ENCODE measurements at regions not wholly inside any gene's neighbourhood (a gene's known extent, or its start where the extent isn't known, plus 50 kb on each side); places are given as distances from the start of the nearest gene placed in this dataset.

DNA sequence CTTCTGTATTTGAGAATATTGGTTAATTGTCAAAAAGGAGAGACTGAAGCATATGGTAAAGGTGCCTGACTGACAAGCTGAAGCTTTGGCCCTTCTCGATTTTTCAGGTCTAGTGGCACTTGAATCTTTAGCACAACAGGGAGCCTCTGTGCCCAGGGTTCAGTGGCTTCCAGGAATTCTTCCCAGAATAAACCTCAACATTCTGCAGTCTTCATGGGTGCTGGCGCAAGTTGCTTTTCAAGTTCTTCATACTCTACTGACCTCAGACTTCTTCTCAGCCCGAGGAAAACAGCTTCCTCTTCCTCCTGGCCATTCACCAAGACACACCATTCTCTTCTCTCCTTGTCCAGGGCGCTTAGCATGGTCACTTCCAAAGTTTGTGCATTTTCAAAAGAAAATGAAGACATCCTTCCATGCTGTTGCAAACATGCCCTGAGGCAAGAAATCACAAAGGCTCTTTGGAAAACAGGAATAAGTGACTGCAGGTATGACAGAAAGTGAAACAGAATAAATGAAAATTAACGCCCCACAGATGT is 89.9 kb downstream of the MGST1 start:
- Histone ChIP-seq H2BK5ac (ENCODE audit: insufficient read length, low read length) (no peak overlapping the region), H2BK20ac (ENCODE audit: low read depth, low read length, poor library complexity, severe bottlenecking) (no peak overlapping the region), H3K9me3 (ENCODE audit: control insufficient read depth, low read depth, low read length) (no peaks in the 10 kb centered on the region), H3K27me3 (ENCODE audit: insufficient read depth, low read length) (no peaks in the 10 kb centered on the region), H4K8ac (replicated peaks; ENCODE audit: insufficient read length, low read depth, low read length) (no peak overlapping the region), H4K91ac (ENCODE audit: insufficient read length, low read depth, low read length) (no peak overlapping the region), H3K56ac (ENCODE audit: insufficient read length, low read depth, low read length) (no peak overlapping the region), H2AK5ac (ENCODE audit: insufficient read length, low read length) (no peak overlapping the region), H4K5ac (ENCODE audit: insufficient read length, low read depth, low read length) (no peak overlapping the region), H4K20me1 (ENCODE audit: control insufficient read depth, insufficient read depth, insufficient read length) (no peaks in the 10 kb centered on the region), H3K4ac (ENCODE audit: low read depth, low read length) (no peak overlapping the region), H3K23me2 (ENCODE audit: insufficient read length, low read depth, low read length, poor library complexity, severe bottlenecking) (no peaks in the 10 kb centered on the region), H3K27ac (ENCODE audit: insufficient read length, low read depth, low read length) (no peak overlapping the region), H3K9ac (ENCODE audit: extremely low read depth, insufficient read length, low read length) (no peak overlapping the region), H2BK12ac (ENCODE audit: insufficient read length, low read depth, low read length) (no peak overlapping the region), H3K18ac (ENCODE audit: insufficient read length, low read depth, low read length) (no peak overlapping the region), H3T11ph (ENCODE audit: low read length) (no peak overlapping the region), H3K4me1 (ENCODE audit: insufficient read depth, low read length) (no peaks in the 10 kb centered on the region), H3K4me2 (ENCODE audit: insufficient read depth, insufficient read length, low read length) (no peak overlapping the region), H3K79me1 (ENCODE audit: insufficient read depth, low read depth, low read length, poor library complexity, severe bottlenecking) (no peaks in the 10 kb centered on the region), H2BK120ac (ENCODE audit: low read depth, low read length, poor library complexity, severe bottlenecking) (no peak overlapping the region), H3K23ac (ENCODE audit: insufficient read length, low read depth, low read length) (no peak overlapping the region), H2AFZ (ENCODE audit: low read length) (no peak overlapping the region), H3K79me2 (ENCODE audit: insufficient read depth, low read length) (no peaks in the 10 kb centered on the region), H3K14ac (ENCODE audit: insufficient read depth, low read length) (no peak overlapping the region), H2BK15ac (ENCODE audit: low read depth, low read length) (no peak overlapping the region)
- H3K4me3 Mint-ChIP-seq, result no peak overlapping the region
- H3K27me3 Mint-ChIP-seq (ENCODE audit: low read depth), result no peaks in the 10 kb centered on the region
- no CpG with 5 or more reads among the region's 5 CpGs for WGBS (ENCODE audit: extremely low coverage, insufficient read length, low lambda C conversion rate)
- no peak overlapping the region; a peak in 1 of 7 replicates for H3K27ac Mint-ChIP-seq
- no peak for TF ChIP-seq CTCF (conservative IDR thresholded peaks at IDR 0.05)
- H3K36me3 Mint-ChIP-seq (ENCODE audit: insufficient read depth in 1 of 3, low read depth in 3 of 3), result peaks cover 0 to 10% (median 4%) of the 10 kb centered on the region in 3 experiments; a peak in 5 of 7 replicates
- H3K4me1 Mint-ChIP-seq, result no peaks in the 10 kb centered on the region; a peak in 1 of 4 replicates
- peaks cover 8 to 10% of the 10 kb centered on the region in 2 experiments; a peak in 3 of 5 replicates for H3K9me3 Mint-ChIP-seq
- no peak for DNase-seq
